Right lobe of liver (tissue), 4 donors: ENCODE measurements at regions not wholly inside any gene's neighbourhood (a gene's known extent, or its start where the extent isn't known, plus 50 kb on each side); places are given as distances from the start of the nearest gene placed in this dataset.

Source experiments
- POLR2A ChIP-seq: fragments of 450-650 bp; IDR thresholded peaks from one replicate; pipeline ENCODE4 v1.6.1; 2017; ENCODE audit warnings: antibody characterized with exemption, mild to moderate bottlenecking
- TF ChIP-seq, protein P1 (sequence below), 4 donors: fragments of 200-600 bp in 3 of 4; fragments of 450-650 bp in 1 of 4; IDR thresholded peaks; one replicate each; pipeline versions ENCODE4 v1.5.1 to v1.8.0; 2016 to 2022; ENCODE audit warnings: antibody characterized with exemption in 4 of 4, mild to moderate bottlenecking in 2 of 4
- donor health status: DM: no; HTN: no; CAD: no.
- donor health status: DM: no; HTN: no; CAD: no.
- donor health status: DM: no; HTN: yes; CAD: no.

- TF ChIP-seq POLR2A, result no peak
- TF ChIP-seq, protein P1, sequence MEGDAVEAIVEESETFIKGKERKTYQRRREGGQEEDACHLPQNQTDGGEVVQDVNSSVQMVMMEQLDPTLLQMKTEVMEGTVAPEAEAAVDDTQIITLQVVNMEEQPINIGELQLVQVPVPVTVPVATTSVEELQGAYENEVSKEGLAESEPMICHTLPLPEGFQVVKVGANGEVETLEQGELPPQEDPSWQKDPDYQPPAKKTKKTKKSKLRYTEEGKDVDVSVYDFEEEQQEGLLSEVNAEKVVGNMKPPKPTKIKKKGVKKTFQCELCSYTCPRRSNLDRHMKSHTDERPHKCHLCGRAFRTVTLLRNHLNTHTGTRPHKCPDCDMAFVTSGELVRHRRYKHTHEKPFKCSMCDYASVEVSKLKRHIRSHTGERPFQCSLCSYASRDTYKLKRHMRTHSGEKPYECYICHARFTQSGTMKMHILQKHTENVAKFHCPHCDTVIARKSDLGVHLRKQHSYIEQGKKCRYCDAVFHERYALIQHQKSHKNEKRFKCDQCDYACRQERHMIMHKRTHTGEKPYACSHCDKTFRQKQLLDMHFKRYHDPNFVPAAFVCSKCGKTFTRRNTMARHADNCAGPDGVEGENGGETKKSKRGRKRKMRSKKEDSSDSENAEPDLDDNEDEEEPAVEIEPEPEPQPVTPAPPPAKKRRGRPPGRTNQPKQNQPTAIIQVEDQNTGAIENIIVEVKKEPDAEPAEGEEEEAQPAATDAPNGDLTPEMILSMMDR (IDR thresholded peaks at IDR 0.05), result no peak
Observed at GRCh38 chr20:9911519-9911918, 72.6 kb upstream of the PAK5 start.
